Sigmoid colon (tissue), 6 donors: ENCODE measurements at regions not wholly inside any gene's neighbourhood (a gene's known extent, or its start where the extent isn't known, plus 50 kb on each side); places are given as distances from the start of the nearest gene placed in this dataset.
A peak's percentile ranks its signal among the peaks of the same experiment; 100 is the strongest.
"Not testable (repeated sequence)": the region's sequence is repeated elsewhere in the genome, so short reads cannot be mapped to it uniquely, and the experiment has no call there.

Experiments
- DNase-seq: peaks from one replicate; pipeline ENCODE4 v3.0.0-alpha.2; 2019
- H3K27ac ChIP-seq, 4 donors: fragments of 200-600 bp; sonication (generic); one replicate each; pipeline ENCODE4 v1.5.1; 2016 to 2019; ENCODE audit warnings: mild to moderate bottlenecking in 1 of 4
- H3K27me3 ChIP-seq, 3 donors: fragments of 200-600 bp; sonication (generic); one replicate each; pipeline ENCODE4 v1.5.1; 2019; ENCODE audit warnings: mild to moderate bottlenecking in 1 of 3
- H3K36me3 ChIP-seq, 4 donors: fragments of 200-600 bp; sonication (generic); one replicate each; pipeline ENCODE4 v1.5.1; 2016 to 2019
- H3K4me1 ChIP-seq, 4 donors: fragments of 200-600 bp; sonication (generic); one replicate each; pipeline ENCODE4 v1.5.1; 2017 to 2019
- H3K4me3 ChIP-seq, 4 donors: fragments of 200-600 bp; sonication (generic); one replicate each; pipeline ENCODE4 v1.5.1; 2017 to 2019; ENCODE audit warnings: mild to moderate bottlenecking in 2 of 4, moderate library complexity in 1 of 4
- H3K9me3 ChIP-seq, 4 donors: fragments of 200-600 bp in 3 of 4; sonication (generic) in 3 of 4; one replicate each; pipeline versions ENCODE4 v1.5.1 to v1.6.1; 2013 to 2019
- EP300 ChIP-seq, 4 donors: sonication (generic); formaldehyde crosslinking; IDR thresholded peaks; one replicate each; pipeline ENCODE4 v1.6.1; 2017; ENCODE audit warnings: antibody characterized with exemption in 4 of 4
- POLR2A ChIP-seq, 2 donors: fragments of 450-650 bp; IDR thresholded peaks; one replicate each; pipeline ENCODE4 v1.6.1; 2016; ENCODE audit warnings: antibody characterized with exemption in 2 of 2, mild to moderate bottlenecking in 2 of 2, moderate library complexity in 2 of 2
- POLR2AphosphoS5 ChIP-seq, 4 donors: sonication (generic); formaldehyde crosslinking; IDR thresholded peaks; one replicate each; pipeline ENCODE4 v1.6.1; 2017; ENCODE audit warnings: antibody characterized with exemption in 4 of 4
- WGBS, 2 donors: extraction: QIAGEN DNeasy Blood & Tissue Kit; methylation state at CpG; one replicate each; pipeline ENCODE4 v1.1.7; 2013; 5-methylcytosine and 5-hydroxymethylcytosine counted together
- intact Hi-C: fragments of 100-400 bp; cut with DNase I; formaldehyde crosslinking; loops from one replicate; pipeline ENCODE4 v1.15.1; 2023
- TF ChIP-seq, protein P1 (sequence below), 4 experiments: fragments of 450-650 bp in 3 of 4; fragments of 200-600 bp in 1 of 4; IDR thresholded peaks; one replicate each; pipeline ENCODE4 v1.5.1; 2016 to 2019; ENCODE audit warnings: antibody characterized with exemption in 4 of 4, mild to moderate bottlenecking in 3 of 4, moderate library complexity in 2 of 4
- donor health status: healthy with polysubstance abuse.
- donor health status: healthy.

DNA sequence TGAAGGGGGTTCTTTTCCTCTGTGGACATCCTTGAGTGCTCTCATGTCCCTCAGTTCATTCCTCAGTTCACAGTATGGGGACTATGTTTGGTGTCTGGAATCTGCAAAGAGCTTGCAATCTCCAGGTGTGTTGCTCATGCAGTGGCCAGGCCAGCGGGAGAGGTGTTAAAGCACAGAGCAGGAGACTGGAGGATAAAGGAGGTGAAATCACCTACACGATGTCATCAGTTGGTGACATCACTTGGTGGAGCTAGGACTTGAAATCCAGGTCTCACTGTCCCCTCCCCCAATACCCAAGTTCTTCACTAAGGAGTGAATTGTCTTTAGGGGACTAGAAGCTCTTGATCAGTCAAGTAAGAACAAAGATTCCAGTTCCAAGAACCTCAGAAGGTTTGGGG, 197.3 kb upstream of the ZNF618 start:
- 71 to 90% methylated on average over 2 of the region's 2 CpGs for WGBS, 2 donors
- Histone ChIP-seq H3K9me3 (no peaks in the 10 kb centered on the region), H3K27me3 (peaks cover 0 to 12% (median 0%) of the 10 kb centered on the region in 3 donors), H3K4me3 (no peak overlapping the region), H3K36me3 (no peaks in the 10 kb centered on the region), H3K27ac (no peak overlapping the region), H3K4me1 (no peaks in the 10 kb centered on the region)
- TF ChIP-seq, protein P1, sequence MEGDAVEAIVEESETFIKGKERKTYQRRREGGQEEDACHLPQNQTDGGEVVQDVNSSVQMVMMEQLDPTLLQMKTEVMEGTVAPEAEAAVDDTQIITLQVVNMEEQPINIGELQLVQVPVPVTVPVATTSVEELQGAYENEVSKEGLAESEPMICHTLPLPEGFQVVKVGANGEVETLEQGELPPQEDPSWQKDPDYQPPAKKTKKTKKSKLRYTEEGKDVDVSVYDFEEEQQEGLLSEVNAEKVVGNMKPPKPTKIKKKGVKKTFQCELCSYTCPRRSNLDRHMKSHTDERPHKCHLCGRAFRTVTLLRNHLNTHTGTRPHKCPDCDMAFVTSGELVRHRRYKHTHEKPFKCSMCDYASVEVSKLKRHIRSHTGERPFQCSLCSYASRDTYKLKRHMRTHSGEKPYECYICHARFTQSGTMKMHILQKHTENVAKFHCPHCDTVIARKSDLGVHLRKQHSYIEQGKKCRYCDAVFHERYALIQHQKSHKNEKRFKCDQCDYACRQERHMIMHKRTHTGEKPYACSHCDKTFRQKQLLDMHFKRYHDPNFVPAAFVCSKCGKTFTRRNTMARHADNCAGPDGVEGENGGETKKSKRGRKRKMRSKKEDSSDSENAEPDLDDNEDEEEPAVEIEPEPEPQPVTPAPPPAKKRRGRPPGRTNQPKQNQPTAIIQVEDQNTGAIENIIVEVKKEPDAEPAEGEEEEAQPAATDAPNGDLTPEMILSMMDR (IDR thresholded peaks at IDR 0.05), result no peak
- TF ChIP-seq POLR2A (IDR thresholded peaks at IDR 0.05), result no peak
- TF ChIP-seq EP300 (IDR thresholded peaks at IDR 0.05), result no peak
- TF ChIP-seq POLR2AphosphoS5 (IDR thresholded peaks at IDR 0.05), result no peak
- intact Hi-C loops, result no loop called here
- DNase-seq, result no peak

DNA sequence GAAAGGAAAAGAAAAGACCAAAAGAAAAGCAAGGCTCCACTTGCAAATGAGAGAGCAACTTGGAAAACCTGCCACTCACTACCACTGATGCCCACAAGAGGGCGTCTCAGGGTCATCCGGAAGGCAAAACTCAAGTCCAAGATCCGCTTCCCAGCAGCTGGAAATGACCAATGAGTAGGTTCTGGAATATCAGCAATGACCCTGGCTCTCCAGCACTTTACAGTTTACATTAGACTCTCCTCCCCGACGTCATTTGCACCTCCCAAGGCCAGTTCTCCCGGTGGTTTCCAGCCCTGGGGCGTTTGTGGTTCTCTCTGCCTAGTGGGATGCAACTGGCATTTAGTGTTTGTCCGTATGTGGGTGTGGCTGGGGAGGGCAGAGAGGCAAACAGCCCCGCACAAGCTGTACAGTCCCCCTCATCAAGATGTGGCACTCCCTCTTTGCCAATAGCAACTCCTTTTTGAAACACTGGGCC, 193.8 kb upstream of the ZNF618 start:
- Histone ChIP-seq H3K4me1 (peaks cover 0 to under 1% (median 0%) of the 10 kb centered on the region in 4 donors), H3K27ac (no peak overlapping the region), H3K4me3 (no peak overlapping the region), H3K36me3 (no peaks in the 10 kb centered on the region), H3K9me3 (no peaks in the 10 kb centered on the region), H3K27me3 (peaks cover 0 to 5% (median 3%) of the 10 kb centered on the region in 3 donors)
- peak; percentile 81 for DNase-seq
- 5 to 25% methylated on average over 9 of the region's 9 CpGs for WGBS, 2 donors
- intact Hi-C loops, result loop anchor here (10.0 kb wide), 1 partner anchor 352 kb away; no protein-coding TSS in a partner anchor
- TF ChIP-seq EP300 (IDR thresholded peaks at IDR 0.05) (no peak), POLR2A (IDR thresholded peaks at IDR 0.05) (no peak), POLR2AphosphoS5 (IDR thresholded peaks at IDR 0.05) (no peak)
- TF ChIP-seq, protein P1 (IDR thresholded peaks at IDR 0.05), result peak; percentile 59 to 89 (median 70)

DNA sequence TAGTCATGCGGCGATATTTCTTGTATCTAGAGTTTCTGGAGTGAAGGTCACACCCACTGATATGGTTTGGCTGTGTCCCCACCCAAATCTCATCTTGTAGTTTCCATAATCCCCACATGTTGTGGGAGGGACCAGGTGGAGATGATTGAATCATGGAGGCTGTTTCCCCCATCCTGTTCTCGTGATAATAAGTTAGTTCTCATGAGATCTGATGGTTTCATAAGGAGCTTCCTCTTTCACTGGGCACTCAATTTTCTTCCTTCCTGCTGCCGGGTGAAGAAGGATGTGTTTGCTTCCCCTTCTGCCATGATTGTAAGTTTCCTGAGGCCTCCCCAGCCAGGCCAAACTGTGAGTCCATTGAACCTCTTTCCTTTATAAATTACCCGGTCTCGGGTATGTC, 190.5 kb upstream of the ZNF618 start:
- not testable (repeated sequence) for H3K36me3 ChIP-seq, DNase-seq, H3K9me3 ChIP-seq, H3K4me3 ChIP-seq, H3K4me1 ChIP-seq, H3K27ac ChIP-seq
- H3K27me3 ChIP-seq, result peaks cover 0 to 21% (median 17%) of the 10 kb centered on the region in 3 donors
- intact Hi-C loops, result loop anchor here (10.0 kb wide), 1 partner anchor 349 kb away; no protein-coding TSS in a partner anchor
- 81 to 82% methylated on average over 6 of the region's 6 CpGs for WGBS, 2 donors

DNA sequence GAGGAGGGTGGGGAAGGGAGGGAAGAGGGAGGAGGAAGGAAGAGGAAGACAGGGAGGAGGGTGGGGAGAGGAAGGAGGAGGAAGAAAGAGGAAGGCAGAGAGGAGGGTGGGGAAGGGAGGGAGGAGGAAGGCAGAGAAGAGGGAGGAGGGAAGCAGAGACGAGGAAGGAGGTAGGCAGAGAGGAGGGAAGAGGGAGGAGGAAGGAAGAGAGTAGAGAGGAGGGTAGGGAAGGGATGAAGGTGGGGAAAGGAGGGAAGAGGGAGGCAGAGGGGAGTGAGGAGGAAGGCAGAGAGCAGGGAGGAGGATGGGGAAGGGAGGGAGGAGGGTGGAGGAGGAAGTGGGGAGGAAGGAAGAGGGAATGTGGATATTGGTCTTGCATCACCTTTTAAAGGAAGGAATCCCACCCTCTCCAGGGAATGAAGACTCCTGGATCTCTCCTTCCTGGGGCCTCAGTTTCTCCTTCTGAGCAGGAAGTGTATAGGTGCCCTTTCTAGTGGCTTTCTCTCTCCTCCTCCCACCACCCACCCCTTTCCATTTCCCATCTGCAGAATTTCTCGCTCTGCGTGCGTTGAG, 188.9 kb upstream of the ZNF618 start:
- DNase-seq, result no peak
- intact Hi-C loops, result loop anchor here (10.0 kb wide), 1 partner anchor 348 kb away; no protein-coding TSS in a partner anchor
- TF ChIP-seq EP300 (IDR thresholded peaks at IDR 0.05) (no peak), POLR2AphosphoS5 (IDR thresholded peaks at IDR 0.05) (no peak), POLR2A (IDR thresholded peaks at IDR 0.05) (no peak)
- TF ChIP-seq, protein P1 (IDR thresholded peaks at IDR 0.05), result no peak
- Histone ChIP-seq H3K4me1 (peaks cover 0 to 7% (median 3%) of the 10 kb centered on the region in 4 donors), H3K27ac (no peak overlapping the region), H3K36me3 (no peaks in the 10 kb centered on the region), H3K27me3 (peaks cover 2 to 21% (median 17%) of the 10 kb centered on the region in 3 donors), H3K9me3 (no peaks in the 10 kb centered on the region), H3K4me3 (no peak overlapping the region)
- WGBS, 2 donors, result 21 to 25% methylated on average over 4 of the region's 4 CpGs

DNA sequence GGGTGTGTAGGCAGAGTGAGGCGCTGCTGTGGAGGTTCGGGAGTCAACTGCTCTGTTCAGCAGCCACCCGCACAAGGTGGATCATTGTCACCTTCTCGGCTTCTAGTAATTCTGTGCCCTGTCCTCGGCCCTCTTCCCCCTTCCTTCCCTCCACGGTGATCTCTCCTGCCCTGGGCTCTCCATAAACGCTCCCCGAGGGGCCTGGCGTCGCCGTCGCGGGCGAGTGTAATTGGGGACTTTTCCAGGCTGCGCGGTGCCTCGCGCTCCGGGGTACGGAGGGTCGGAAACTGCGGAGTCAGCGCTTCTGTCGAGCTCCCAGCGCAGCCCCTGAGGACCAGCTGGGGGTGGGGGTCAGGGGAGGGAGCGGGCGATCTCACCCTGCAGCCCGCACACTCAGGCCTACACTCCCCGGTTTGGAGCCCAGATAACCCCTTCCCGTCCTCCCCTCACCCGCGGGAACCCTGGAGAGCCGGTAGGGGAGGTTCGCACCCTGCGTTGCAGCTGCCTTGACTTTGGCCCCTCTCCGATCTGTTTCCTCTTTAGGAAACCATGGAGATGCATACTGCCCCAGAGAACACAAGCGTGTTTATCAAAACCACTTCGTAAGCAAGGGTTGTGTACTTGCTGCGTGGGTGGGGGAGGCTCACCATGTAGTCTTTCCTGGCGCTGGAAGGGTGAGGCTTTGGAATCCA, 188.3 kb upstream of the ZNF618 start:
- DNase-seq, result no peak
- H3K4me3 ChIP-seq, result no peak overlapping the region

More for the DNA sequence above, 188.3 kb upstream of the ZNF618 start:
- H3K4me1 ChIP-seq, result peaks cover 0 to 7% (median 3%) of the 10 kb centered on the region in 4 donors
- TF ChIP-seq POLR2AphosphoS5 (IDR thresholded peaks at IDR 0.05), result no peak
- no peak for TF ChIP-seq EP300 (IDR thresholded peaks at IDR 0.05)
- TF ChIP-seq, protein P1 (IDR thresholded peaks at IDR 0.05), result no peak
- no peak for TF ChIP-seq POLR2A (IDR thresholded peaks at IDR 0.05)
- no peaks in the 10 kb centered on the region for H3K9me3 ChIP-seq
- no peaks in the 10 kb centered on the region for H3K36me3 ChIP-seq
- H3K27me3 ChIP-seq, result peaks cover 3 to 21% (median 17%) of the 10 kb centered on the region in 3 donors
- 4 to 8% methylated on average over 40 of the region's 40 CpGs for WGBS, 2 donors
- no peak overlapping the region for H3K27ac ChIP-seq
- intact Hi-C loops, result loop anchor here (10.0 kb wide), 1 partner anchor 347 kb away; no protein-coding TSS in a partner anchor
